ENCODE measurements at regions not wholly inside any gene's neighbourhood (a gene's known extent, or its start where the extent isn't known, plus 50 kb on each side); places are given as distances from the start of the nearest gene placed in this dataset.

DNA sequence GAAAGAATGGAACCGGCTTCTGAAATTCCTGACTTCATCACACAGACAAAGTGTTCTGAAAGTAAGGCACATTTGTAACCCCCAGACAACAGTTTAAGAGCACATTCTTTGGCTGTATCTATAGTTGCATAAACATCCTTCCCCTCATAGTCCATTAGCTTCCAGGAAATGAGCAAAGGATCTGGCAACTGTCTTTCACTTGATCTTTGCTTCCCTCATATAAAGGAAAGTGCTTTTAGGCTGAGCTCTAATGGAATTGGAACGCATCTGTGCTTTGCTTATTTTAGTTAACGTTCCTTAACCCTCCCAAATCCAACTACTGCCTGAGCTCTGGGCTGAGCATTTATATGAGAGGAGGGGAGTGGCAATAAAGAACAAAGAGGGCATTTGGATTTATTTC lies 76.9 kb upstream of the API5 start:
- TF ChIP-seq, protein P1, sequence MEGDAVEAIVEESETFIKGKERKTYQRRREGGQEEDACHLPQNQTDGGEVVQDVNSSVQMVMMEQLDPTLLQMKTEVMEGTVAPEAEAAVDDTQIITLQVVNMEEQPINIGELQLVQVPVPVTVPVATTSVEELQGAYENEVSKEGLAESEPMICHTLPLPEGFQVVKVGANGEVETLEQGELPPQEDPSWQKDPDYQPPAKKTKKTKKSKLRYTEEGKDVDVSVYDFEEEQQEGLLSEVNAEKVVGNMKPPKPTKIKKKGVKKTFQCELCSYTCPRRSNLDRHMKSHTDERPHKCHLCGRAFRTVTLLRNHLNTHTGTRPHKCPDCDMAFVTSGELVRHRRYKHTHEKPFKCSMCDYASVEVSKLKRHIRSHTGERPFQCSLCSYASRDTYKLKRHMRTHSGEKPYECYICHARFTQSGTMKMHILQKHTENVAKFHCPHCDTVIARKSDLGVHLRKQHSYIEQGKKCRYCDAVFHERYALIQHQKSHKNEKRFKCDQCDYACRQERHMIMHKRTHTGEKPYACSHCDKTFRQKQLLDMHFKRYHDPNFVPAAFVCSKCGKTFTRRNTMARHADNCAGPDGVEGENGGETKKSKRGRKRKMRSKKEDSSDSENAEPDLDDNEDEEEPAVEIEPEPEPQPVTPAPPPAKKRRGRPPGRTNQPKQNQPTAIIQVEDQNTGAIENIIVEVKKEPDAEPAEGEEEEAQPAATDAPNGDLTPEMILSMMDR (IDR thresholded peaks at IDR 0.05; ENCODE audit: low read depth, low read length): no peak
- no peak for TF ChIP-seq EZH2phosphoT487 (IDR thresholded peaks at IDR 0.05; ENCODE audit: low read depth)

Measured in OCI-LY3 (cell line).